Inflammatory macrophage (primary cell): ENCODE measurements at regions not wholly inside any gene's neighbourhood (a gene's known extent, or its start where the extent isn't known, plus 50 kb on each side); places are given as distances from the start of the nearest gene placed in this dataset.

Experiments used
- DNase-seq, 2 donors: peaks; one replicate each; pipeline ENCODE4 v3.0.0-alpha.2; 2020 to 2022

GRCh38 chr12:25058012-25058411 is 109.1 kb upstream of the BCAT1 start:
- no peak for DNase-seq

DNA sequence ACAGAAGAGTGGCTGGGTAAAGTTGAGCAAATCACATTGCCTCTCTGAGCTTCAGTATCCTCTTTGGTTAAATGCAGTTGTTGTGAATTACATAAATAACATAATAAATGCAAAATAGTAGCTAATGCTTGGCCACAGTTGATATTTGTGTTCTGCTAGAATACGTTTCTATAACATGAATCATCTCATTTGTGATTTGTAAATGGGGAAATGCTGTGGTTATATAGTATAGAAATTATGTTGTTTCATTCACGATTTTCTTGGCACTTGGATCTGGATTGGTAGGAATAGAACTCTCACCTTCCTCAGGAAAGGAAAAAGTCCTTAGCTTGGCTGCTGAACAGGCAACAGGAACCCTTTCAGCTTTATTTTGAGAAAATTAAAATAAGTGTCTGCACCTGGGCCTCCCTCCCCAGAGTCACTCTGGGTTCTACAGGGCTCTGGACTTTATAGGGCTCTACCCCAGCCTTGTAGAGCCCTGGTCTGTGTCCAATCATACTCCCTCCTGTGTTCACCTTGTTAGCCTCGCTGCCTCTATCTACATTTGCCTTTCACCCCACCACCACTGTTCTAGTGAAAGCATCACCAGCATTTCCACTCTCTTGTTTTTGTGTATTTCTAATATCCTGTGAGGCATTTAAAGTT is 107.7 kb upstream of the BCAT1 start:
- peak in 1 of 2 donors; percentile 26 for DNase-seq

DNA sequence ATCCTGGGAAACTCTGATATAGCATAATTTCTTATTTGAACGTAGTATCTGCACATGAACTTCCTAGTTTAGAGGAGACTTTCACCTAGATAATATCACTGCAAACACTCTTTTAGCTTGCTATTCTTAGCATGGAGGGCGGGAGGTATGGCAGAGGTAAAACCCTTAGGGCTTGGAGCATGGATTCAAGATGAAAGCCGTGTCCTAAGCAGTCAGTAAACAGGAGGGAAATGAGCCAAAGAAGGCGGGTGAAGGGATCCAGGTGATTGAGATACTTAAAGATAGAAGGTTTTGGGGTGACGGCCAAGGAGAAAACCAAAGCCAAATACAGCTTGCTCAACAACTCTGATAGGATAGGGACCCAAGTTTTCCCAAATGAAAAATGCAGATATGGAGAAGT is 107.1 kb upstream of the BCAT1 start:
- no peak for DNase-seq

GRCh38 chr12:25054783-25055144 is 105.9 kb upstream of the BCAT1 start:
- DNase-seq: peak; percentile 18 to 56

- DNase-seq: peak; percentile 12 to 34
Measured at GRCh38 chr12:25054076-25054782, 105.3 kb upstream of the BCAT1 start.

DNA sequence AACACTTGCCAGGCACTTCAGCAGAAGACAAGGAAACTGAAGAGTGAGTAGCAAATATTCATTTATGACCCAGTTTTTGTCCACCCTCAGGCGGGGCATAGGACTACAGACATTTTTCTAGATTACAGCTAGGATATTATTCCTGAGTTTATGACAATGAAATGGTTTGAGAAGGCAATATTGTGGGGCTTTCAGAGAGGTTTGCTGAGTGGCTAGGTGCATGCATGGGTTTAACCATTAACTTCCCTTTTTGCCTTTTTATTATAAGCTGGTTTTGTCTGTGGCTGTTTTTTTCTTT is 104.0 kb upstream of the BCAT1 start:
- peak in 1 of 2 donors; percentile 28 for DNase-seq

DNA sequence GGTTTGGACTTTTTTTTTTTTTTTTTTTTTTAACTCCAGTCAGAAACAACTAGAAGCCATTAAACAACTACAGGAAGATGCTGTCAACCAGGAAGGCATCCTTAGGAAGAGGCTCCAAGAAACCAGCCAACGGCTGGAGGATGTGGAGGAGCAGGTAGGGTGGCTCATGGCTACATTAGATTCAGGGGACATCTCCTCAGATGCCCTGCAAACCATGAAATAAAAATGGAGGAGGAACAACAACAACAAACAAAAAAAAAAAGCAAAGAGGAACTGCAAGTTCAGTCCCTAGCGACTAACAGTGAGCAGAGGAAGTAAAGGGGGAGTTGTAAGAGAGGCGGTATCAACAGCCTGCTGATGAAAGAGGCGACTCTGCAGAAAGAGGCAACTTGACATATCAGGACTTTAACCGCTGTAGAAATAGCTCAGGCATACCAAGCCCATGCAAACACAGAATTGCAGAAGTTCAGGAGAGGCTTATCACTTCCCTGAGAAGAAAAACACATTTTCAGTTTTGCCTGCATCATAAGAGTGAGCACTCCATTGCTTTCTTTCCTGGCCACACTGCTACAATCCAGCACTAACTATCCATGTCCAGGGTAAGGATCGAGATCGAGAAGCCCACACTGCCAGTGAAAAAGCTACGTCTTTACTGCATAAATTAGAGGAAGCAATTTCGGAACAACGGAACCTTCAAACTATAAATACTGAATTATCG is 103.5 kb upstream of the BCAT1 start:
- DNase-seq: peak; percentile 97

- peak; percentile 51 to 65 for DNase-seq
Measured at GRCh38 chr12:25051656-25052195, 102.8 kb upstream of the BCAT1 start.

DNA sequence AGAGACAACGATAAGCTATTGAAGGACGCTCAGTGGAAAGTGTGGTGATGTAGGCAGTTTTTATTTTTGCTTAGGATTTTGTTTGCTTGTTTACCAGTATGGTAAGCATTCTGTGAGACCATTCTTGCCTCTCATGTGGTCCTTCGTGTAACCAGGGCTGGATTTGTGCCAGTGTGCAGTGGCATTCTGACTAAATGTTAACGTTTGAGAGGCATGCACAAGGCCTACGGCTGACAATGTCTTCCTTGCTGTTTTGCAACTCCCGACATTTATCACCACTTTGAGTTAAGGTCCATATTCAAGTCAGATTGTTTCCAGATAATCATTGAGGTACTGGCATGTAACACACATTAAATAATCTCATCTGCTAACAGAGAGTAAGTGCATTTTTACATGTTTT is 102.3 kb upstream of the BCAT1 start:
- DNase-seq: peak in 1 of 2 donors; percentile 12

- no peak for DNase-seq
Measured at GRCh38 chr12:25045869-25046268, 97.0 kb upstream of the BCAT1 start.

GRCh38 chr12:25041006-25041741 is 92.3 kb upstream of the BCAT1 start:
- DNase-seq: no peak

- DNase-seq: no peak
Measured at GRCh38 chr12:25040593-25040992, 91.7 kb upstream of the BCAT1 start.

GRCh38 chr12:25034676-25035075 is 85.8 kb upstream of the BCAT1 start:
- DNase-seq: no peak

DNA sequence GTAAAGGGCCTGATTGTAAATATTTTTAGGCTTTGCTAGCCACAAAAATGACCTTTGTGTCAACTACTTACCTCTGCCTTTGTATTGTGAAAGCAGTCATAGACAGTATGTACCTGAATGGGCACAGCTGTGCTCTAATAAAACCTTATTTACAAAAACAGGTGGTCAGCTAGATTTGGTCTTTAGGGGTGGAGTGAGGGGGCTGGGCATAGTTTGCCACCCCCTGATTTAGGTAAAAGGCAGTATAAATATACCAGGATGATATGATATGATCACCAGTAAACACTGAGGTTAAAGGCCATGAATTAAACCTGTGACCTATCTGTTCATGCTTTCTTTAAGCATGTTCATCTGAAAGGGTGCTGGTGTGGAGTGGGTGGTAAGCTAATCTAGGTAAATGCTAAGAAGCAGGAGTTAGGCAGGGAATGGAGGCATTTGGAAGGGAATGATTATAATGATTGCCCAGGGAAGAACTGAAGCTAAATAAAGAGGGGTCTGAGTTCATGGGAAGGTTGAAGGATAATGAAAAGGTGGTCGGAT is 77.1 kb upstream of the BCAT1 start:
- no peak for DNase-seq

- DNase-seq: no peak
Measured at GRCh38 chr12:25025260-25025659, 76.4 kb upstream of the BCAT1 start.

DNA sequence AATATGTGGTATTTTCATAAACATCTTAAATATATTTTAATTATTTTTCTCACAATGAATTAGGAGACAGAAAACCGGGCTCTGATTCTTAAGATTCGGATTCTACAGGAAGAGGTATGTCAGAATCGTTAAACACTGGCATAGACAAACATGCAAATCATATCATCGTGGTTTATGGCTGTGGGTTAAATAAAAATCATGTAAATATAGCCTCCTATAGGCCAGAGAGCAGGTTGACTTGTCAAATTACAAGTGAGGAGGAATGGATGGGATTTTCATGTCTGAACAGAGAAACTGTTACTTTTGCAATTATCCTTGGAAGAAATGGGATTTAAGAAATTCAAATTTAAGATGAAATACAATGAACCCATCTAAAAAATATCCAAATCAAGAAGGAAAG is 74.9 kb upstream of the BCAT1 start:
- no peak for DNase-seq

- DNase-seq: no peak
Measured at GRCh38 chr12:25020621-25021243, 71.8 kb upstream of the BCAT1 start.

DNA sequence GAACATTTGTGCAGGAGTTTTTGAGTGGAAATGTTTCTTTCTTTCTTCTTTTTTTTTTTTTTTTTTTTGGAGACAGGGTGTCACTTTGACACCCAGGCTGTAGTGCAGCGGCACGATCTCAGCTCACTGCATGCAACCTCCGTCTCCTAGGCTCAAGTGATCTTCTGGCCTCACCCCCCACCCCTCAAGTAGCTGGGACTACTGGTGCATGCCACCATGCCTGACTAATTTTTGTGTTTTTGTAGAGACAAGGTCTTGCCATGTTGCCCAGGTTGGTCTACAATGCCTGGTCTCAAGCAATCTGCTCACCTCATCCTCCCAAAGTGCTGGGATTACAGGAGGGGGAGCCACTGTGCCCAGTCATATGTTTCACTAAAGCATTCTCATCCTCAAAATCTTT is 69.2 kb upstream of the BCAT1 start:
- no peak for DNase-seq

- DNase-seq: no peak
Measured at GRCh38 chr12:25017336-25017735, 68.4 kb upstream of the BCAT1 start.

- no peak for DNase-seq
Measured at GRCh38 chr12:25014961-25015360, 66.1 kb upstream of the BCAT1 start.

DNA sequence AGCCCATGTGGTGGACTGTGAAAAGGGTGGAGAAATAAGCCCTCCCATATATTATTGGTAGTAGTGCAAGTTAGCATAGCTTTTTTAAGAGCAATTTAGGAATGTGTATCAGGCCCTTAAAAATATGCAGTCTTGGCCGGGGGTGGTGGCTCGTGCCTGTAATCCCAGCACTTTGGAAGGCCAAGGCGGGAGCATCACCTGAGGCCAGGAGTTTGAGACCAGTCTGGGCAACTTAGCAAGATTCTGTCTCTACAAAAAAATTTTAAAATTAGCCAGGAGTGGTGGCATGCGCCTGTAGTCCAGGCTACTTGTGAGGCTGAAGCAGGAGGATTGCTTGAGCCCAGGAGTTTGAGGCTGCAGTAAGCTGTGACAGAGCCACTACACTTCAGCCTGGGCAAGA is 64.2 kb upstream of the BCAT1 start:
- DNase-seq: no peak

- no peak for DNase-seq
Measured at GRCh38 chr12:25009496-25010092, 60.7 kb upstream of the BCAT1 start.
